Left lung (tissue), 4 donors: ENCODE measurements at regions not wholly inside any gene's neighbourhood (a gene's known extent, or its start where the extent isn't known, plus 50 kb on each side); places are given as distances from the start of the nearest gene placed in this dataset.
A peak's percentile ranks its signal among the peaks of the same experiment; 100 is the strongest.

Experiments used
- ATAC-seq: fragments of 200-7000 bp; cut with Tn5 transposase; one replicate; pipeline ENCODE4 v1.9.1; 2020; ENCODE audit warnings: moderate library complexity
- DNase-seq, 4 donors: peaks; one replicate each; pipeline ENCODE4 v3.0.0-alpha.2; 2013 to 2020
- H3K27ac ChIP-seq, 2 donors: fragments of 200-600 bp; sonication (generic) in 1 of 2; one replicate each; pipeline versions ENCODE4 v1.5.0 to v1.8.0; 2020 to 2021
- H3K27me3 ChIP-seq, 2 donors: fragments of 200-600 bp; sonication (generic) in 1 of 2; one replicate each; pipeline versions ENCODE4 v1.5.0 to v1.8.0; 2020 to 2021
- H3K36me3 ChIP-seq, 2 donors: fragments of 200-600 bp; sonication (generic) in 1 of 2; one replicate each; pipeline versions ENCODE4 v1.5.0 to v1.8.0; 2020 to 2021
- H3K4me1 ChIP-seq, 2 donors: fragments of 200-600 bp; one replicate each; pipeline ENCODE4 v1.8.0; 2021
- H3K4me3 ChIP-seq, 2 donors: fragments of 200-600 bp; sonication (generic) in 1 of 2; one replicate each; pipeline versions ENCODE4 v1.5.0 to v1.8.0; 2020 to 2021; ENCODE audit warnings: mild to moderate bottlenecking in 1 of 2
- H3K9me3 ChIP-seq, 2 donors: fragments of 200-600 bp; sonication (generic) in 1 of 2; one replicate each; pipeline versions ENCODE4 v1.5.0 to v1.8.0; 2020 to 2021
- intact Hi-C, 2 donors: fragments of 100-400 bp; cut with DNase I; formaldehyde crosslinking; loops; one replicate each; pipeline versions ENCODE4 v1.11.2 to v1.14.2; 2022
- TF ChIP-seq, protein P1 (sequence below), 2 donors: fragments of 200-600 bp; sonication (generic) in 1 of 2; IDR thresholded peaks; one replicate each; pipeline versions ENCODE4 v1.5.0 to v1.8.0; 2021; ENCODE audit warnings: antibody characterized with exemption in 2 of 2
- donor health status: DM: no; HTN: yes; CAD: no.
- donor health status: DM: no; HTN: no; CAD: no.

DNA sequence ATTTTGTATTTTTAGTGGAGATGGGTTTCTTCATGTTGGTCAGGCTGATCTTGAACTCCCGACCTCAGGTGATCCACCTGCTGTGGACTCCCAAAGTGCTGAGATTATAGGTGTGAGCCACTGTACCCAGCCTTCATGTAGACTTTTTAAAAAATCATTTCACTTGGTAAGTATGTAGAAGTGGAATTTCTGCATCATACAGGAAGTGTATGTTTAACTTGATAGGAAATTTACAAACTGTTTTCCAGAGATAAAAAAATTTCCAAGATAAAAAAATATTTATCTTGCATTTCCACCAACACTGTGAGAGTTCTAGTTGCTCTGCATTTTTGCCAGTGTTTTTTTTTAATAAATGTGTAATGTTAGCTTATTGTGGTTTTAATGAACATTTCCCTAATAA, 155.8 kb downstream of the ZNF608 start:
- TF ChIP-seq, protein P1, sequence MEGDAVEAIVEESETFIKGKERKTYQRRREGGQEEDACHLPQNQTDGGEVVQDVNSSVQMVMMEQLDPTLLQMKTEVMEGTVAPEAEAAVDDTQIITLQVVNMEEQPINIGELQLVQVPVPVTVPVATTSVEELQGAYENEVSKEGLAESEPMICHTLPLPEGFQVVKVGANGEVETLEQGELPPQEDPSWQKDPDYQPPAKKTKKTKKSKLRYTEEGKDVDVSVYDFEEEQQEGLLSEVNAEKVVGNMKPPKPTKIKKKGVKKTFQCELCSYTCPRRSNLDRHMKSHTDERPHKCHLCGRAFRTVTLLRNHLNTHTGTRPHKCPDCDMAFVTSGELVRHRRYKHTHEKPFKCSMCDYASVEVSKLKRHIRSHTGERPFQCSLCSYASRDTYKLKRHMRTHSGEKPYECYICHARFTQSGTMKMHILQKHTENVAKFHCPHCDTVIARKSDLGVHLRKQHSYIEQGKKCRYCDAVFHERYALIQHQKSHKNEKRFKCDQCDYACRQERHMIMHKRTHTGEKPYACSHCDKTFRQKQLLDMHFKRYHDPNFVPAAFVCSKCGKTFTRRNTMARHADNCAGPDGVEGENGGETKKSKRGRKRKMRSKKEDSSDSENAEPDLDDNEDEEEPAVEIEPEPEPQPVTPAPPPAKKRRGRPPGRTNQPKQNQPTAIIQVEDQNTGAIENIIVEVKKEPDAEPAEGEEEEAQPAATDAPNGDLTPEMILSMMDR (IDR thresholded peaks at IDR 0.05) = no peak
- H3K27ac ChIP-seq = no peak overlapping the region

DNA sequence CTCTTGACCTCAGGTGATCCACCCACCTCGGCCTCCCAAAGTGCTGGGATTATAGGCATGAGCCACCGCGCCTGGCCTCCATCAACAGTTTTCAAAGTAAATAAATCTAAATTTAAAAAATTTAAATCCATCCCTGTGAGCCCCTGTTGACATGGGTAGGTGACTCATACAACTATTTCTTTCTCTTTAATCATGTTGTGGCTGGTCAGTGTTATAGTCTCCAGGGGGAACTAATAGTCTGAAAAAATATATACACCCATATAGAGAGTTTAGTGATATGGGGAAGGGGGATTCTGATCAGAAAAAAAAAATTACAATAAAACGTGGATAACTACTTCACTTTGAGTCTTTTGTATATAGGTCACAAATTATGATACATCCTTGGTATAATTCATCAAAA, 159.2 kb downstream of the ZNF608 start:
- no peaks in the 10 kb centered on the region for H3K36me3 ChIP-seq

More for the DNA sequence above, 155.8 kb downstream of the ZNF608 start:
- H3K36me3 ChIP-seq = no peaks in the 10 kb centered on the region
- intact Hi-C loops = no loop called here
- H3K4me1 ChIP-seq = no peaks in the 10 kb centered on the region
- no peaks in the 10 kb centered on the region for H3K9me3 ChIP-seq
- H3K27me3 ChIP-seq = no peaks in the 10 kb centered on the region
- DNase-seq (no peak), ATAC-seq (no peak)
- H3K4me3 ChIP-seq = no peak overlapping the region

DNA sequence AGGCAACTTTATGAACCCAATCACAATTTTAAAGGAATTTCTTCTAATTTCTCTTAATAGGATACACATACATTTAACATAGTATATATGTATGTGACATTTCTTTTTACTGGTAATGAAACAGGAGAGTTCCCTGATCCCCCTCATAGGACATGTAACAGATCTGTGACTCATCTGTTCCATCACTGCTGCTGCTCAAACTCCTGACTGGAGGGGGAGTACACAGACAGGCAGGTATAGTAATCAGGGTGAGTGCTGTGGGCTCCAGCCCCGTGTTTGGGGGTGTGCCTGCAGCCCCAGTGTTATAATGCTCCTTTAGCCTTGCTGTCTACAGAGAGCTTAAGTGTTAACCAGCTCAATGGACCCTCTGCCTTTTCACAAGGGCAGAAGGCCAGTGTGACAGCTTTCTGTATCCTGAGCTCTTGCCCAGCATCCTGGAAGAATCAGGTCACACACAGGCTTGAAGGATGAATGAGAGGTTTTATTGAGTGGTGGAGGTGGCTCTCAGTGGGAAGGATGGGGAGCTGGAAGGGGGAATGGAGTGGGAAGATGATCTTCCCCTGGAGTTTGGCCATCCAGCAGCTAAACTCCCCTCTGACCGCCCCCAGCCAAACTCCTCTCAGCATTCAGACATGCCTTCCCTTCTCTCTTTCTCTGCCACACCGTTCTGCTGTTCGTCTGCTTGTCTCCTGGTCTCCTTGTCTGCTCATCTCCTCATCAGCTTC, 161.3 kb downstream of the ZNF608 start:
- intact Hi-C loops = no loop called here
- TF ChIP-seq, protein P1 (IDR thresholded peaks at IDR 0.05) = no peak

More for the DNA sequence above, 159.2 kb downstream of the ZNF608 start:
- TF ChIP-seq, protein P1 (IDR thresholded peaks at IDR 0.05) = no peak
- intact Hi-C loops = no loop called here
- ATAC-seq (no peak), DNase-seq (no peak)
- Histone ChIP-seq H3K27ac (no peak overlapping the region), H3K9me3 (peaks cover 0 to 4% of the 10 kb centered on the region in 2 donors), H3K27me3 (no peaks in the 10 kb centered on the region), H3K4me3 (no peak overlapping the region), H3K4me1 (peaks cover 0 to 4% of the 10 kb centered on the region in 2 donors)

DNA sequence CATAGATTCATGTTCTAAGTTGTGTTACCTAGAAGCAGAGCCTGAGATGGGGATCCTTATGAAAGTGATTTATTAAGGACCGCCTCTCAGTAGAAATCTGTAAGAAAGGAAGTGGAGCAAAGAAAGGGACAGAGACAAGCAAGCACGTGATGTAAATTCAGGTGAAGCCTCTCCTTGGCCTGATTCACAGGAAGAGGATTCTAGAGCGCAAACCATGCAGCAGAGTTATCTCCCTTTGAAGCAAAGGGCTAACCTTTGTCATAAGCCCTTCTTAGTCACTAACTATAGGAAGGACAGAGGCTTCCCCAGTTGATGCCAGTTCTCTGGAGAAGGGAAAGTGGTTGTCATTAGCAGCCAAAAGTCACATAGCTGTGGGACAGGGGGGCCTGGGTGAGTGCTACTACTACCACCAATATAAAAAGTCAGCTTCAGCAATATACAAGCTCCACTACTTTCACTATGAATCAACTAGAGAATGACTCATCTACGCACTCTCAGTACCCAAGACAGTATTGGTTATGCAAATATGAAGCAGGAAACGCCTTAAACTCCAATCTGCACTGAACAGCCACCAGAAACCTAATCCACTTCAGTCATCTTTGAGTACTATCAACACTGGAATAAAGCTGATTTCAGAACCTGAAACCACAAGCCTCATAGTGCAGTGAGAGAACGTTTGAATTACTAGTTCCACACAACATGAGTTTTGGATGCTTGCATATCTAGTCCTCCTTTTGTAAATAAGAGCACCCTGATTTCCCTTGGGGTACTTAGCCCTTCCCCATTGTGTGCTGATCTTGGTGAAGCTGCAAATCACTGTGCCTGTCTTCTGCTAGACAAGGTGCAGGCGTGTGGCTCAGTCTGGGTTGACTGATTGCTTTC, 162.7 kb downstream of the ZNF608 start:
- Histone ChIP-seq H3K36me3 (no peaks in the 10 kb centered on the region), H3K4me3 (no peak overlapping the region), H3K9me3 (peaks cover 0 to 4% of the 10 kb centered on the region in 2 donors), H3K27me3 (no peaks in the 10 kb centered on the region), H3K4me1 (peaks cover 0 to 4% of the 10 kb centered on the region in 2 donors), H3K27ac (peak overlapping the region in 1 of 2 donors; percentile 23)
- peak; percentile 96 for ATAC-seq
- TF ChIP-seq, protein P1 (IDR thresholded peaks at IDR 0.05) = no peak
- DNase-seq = no peak
- intact Hi-C loops = no loop called here

More for the DNA sequence above, 161.3 kb downstream of the ZNF608 start:
- DNase-seq (no peak), ATAC-seq (no peak)
- H3K27ac ChIP-seq = no peak overlapping the region
- H3K36me3 ChIP-seq = no peaks in the 10 kb centered on the region
- H3K4me3 ChIP-seq = no peak overlapping the region
- no peaks in the 10 kb centered on the region for H3K27me3 ChIP-seq
- peaks cover 0 to 4% of the 10 kb centered on the region in 2 donors for H3K9me3 ChIP-seq
- peaks cover 0 to 4% of the 10 kb centered on the region in 2 donors for H3K4me1 ChIP-seq

DNA sequence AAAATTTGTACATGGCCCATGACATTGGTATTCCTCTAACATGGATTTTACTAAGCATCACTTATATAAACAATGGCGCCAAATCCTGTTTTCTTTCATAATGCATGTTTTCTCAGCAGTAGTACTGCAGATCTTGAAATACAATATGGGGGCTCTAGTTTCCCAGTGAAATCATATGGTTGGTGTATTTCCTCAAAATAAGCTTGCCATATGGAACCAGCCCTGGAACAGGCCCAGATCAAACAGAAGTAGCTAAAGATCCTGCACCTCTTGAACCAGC, 163.9 kb downstream of the ZNF608 start:
- Histone ChIP-seq H3K9me3 (peaks cover 0 to 4% of the 10 kb centered on the region in 2 donors), H3K27ac (no peak overlapping the region), H3K4me1 (peaks cover 0 to 4% of the 10 kb centered on the region in 2 donors), H3K4me3 (no peak overlapping the region), H3K27me3 (no peaks in the 10 kb centered on the region), H3K36me3 (no peaks in the 10 kb centered on the region)
- DNase-seq (no peak), ATAC-seq (no peak)
- intact Hi-C loops = no loop called here
- TF ChIP-seq, protein P1 (IDR thresholded peaks at IDR 0.05) = no peak
